Mucosa of descending colon (tissue), 3 donors: ENCODE measurements at regions not wholly inside any gene's neighbourhood (a gene's known extent, or its start where the extent isn't known, plus 50 kb on each side); places are given as distances from the start of the nearest gene placed in this dataset.

ENCODE experiments used
- ATAC-seq: fragments of 200-7000 bp; cut with Tn5 transposase; one replicate; pipeline ENCODE4 v1.9.1; 2020; ENCODE audit warnings: mild to moderate bottlenecking, moderate library complexity
- DNase-seq, 3 donors: peaks; one replicate each; pipeline ENCODE4 v3.0.0-alpha.2; 2020
- H3K36me3 ChIP-seq: fragments of 200-600 bp; one replicate; pipeline ENCODE4 v1.8.0; 2021; ENCODE audit warnings: low read depth, mild to moderate bottlenecking
- H3K4me1 ChIP-seq: fragments of 200-600 bp; one replicate; pipeline ENCODE4 v1.8.0; 2021; ENCODE audit warnings: low read depth, mild to moderate bottlenecking
- H3K4me3 ChIP-seq: fragments of 200-600 bp; one replicate; pipeline ENCODE4 v1.8.0; 2021; ENCODE audit warnings: mild to moderate bottlenecking
- H3K9me3 ChIP-seq: fragments of 200-600 bp; one replicate; pipeline ENCODE4 v1.8.0; 2021; ENCODE audit warnings: mild to moderate bottlenecking
- intact Hi-C, 2 donors: fragments of 100-400 bp; cut with DNase I in 1 of 2; cut with micrococcal nuclease in 1 of 2; formaldehyde crosslinking; loops; one replicate each; pipeline versions ENCODE4 v1.11.0 to v1.11.1; 2022; cut with DNase I, micrococcal nuclease
- TF ChIP-seq, protein P1 (sequence below): fragments of 200-600 bp; IDR thresholded peaks from one replicate; pipeline ENCODE4 v1.8.0; 2022; ENCODE audit warnings: antibody characterized with exemption, mild to moderate bottlenecking
- donor health status: DM: no; HTN: no; CAD: no; lungs with moderate emphysema.
- donor health status: DM: no; HTN: no; CAD: no.
- donor health status: DM: no; HTN: yes; CAD: no.

GRCh38 chr7:119223930-119224329 is 999.4 kb downstream of the ANKRD7 start:
- no peaks in the 10 kb centered on the region for H3K36me3 ChIP-seq
- ATAC-seq (no peak), DNase-seq (no peak)
- TF ChIP-seq, protein P1, sequence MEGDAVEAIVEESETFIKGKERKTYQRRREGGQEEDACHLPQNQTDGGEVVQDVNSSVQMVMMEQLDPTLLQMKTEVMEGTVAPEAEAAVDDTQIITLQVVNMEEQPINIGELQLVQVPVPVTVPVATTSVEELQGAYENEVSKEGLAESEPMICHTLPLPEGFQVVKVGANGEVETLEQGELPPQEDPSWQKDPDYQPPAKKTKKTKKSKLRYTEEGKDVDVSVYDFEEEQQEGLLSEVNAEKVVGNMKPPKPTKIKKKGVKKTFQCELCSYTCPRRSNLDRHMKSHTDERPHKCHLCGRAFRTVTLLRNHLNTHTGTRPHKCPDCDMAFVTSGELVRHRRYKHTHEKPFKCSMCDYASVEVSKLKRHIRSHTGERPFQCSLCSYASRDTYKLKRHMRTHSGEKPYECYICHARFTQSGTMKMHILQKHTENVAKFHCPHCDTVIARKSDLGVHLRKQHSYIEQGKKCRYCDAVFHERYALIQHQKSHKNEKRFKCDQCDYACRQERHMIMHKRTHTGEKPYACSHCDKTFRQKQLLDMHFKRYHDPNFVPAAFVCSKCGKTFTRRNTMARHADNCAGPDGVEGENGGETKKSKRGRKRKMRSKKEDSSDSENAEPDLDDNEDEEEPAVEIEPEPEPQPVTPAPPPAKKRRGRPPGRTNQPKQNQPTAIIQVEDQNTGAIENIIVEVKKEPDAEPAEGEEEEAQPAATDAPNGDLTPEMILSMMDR: no peak
- no peaks in the 10 kb centered on the region for H3K4me1 ChIP-seq
- no peak overlapping the region for H3K4me3 ChIP-seq
- intact Hi-C loops: no loop called here
- H3K9me3 ChIP-seq: no peaks in the 10 kb centered on the region

- no peak for DNase-seq
- intact Hi-C loops: no loop called here
- TF ChIP-seq, protein P1: no peak
- ATAC-seq: no peak
- no peak overlapping the region for H3K4me3 ChIP-seq
- H3K4me1 ChIP-seq: no peaks in the 10 kb centered on the region
- H3K36me3 ChIP-seq: no peaks in the 10 kb centered on the region
- H3K9me3 ChIP-seq: no peaks in the 10 kb centered on the region
These were observed 1004.0 kb downstream of the ANKRD7 start for GRCh38 chr7:119228482-119228881.

DNA sequence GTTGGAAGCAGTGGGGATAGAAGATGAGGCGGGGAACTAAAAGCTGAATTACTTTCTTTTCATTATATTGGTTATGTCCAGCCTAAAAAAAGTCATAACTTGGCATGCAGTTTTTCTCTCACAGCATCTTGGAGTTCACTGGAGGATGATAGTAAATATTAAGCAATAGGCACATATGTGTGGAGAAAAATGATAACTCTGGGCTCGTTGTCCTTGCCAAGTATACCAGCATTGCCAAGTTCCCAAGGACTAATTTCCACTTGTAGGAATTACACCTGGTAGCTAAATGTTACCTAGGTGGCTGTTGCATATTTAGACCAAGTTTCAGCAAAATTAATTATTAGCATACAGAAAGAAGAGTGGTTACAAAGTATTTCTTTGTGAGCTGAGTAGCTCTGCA is 1007.6 kb downstream of the ANKRD7 start:
- DNase-seq (no peak), ATAC-seq (no peak)
- H3K36me3 ChIP-seq: no peaks in the 10 kb centered on the region
- H3K9me3 ChIP-seq: no peaks in the 10 kb centered on the region
- intact Hi-C loops: no loop called here
- TF ChIP-seq, protein P1: no peak
- no peaks in the 10 kb centered on the region for H3K4me1 ChIP-seq
- no peak overlapping the region for H3K4me3 ChIP-seq

DNA sequence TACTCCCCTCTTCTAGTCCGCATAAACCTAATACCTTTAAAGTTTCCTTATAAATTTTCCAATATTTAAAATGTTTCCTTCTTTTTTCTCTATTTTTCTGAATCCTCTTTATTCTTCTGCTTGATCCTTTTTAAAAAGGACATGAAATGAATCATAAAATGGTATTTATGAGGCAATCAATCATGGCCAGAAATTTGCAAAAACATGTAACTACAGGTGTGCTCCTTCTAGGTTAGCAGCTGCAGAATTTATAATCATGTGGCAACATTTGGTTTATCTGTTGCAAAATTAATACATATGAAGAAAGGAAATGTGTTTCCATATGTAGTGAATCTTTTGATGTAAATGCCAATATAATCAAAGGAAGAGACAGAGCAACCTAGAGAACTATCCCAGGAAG is 1008.5 kb downstream of the ANKRD7 start:
- Histone ChIP-seq H3K4me3 (no peak overlapping the region), H3K9me3 (no peaks in the 10 kb centered on the region), H3K36me3 (no peaks in the 10 kb centered on the region), H3K4me1 (no peaks in the 10 kb centered on the region)
- TF ChIP-seq, protein P1: no peak
- DNase-seq (no peak), ATAC-seq (no peak)
- intact Hi-C loops: no loop called here

- Histone ChIP-seq H3K9me3 (no peaks in the 10 kb centered on the region), H3K36me3 (no peaks in the 10 kb centered on the region), H3K4me3 (no peak overlapping the region), H3K4me1 (no peaks in the 10 kb centered on the region)
- TF ChIP-seq, protein P1: no peak
- no peak for DNase-seq
- no peak for ATAC-seq
- intact Hi-C loops: no loop called here
These were observed 1020.0 kb upstream of the KCND2 start for GRCh38 chr7:119252962-119253361.

DNA sequence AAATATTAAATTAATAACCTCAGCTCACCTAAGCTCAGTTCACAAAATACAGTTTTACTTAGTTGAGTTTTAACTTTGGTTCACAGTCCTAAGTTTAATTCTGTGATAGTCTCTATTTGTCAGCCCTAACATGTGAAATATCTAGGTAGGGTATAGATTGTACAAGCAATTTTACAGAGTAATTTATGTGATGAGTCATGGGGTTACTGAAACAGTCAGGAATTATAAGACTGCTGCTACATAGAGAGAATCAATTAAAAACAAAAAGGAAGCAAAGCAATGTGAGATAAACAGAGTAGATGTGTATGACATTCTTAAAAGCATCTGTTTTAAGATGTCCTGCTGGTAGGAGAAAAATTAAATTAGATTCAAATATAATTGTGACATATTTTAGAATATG is 1018.2 kb upstream of the KCND2 start:
- intact Hi-C loops: no loop called here
- H3K4me1 ChIP-seq: no peaks in the 10 kb centered on the region
- DNase-seq: no peak
- ATAC-seq: no peak
- H3K9me3 ChIP-seq: no peaks in the 10 kb centered on the region
- no peak overlapping the region for H3K4me3 ChIP-seq
- H3K36me3 ChIP-seq: no peaks in the 10 kb centered on the region
- TF ChIP-seq, protein P1: no peak
